ENCODE measurements at regions not wholly inside any gene's neighbourhood (a gene's known extent, or its start where the extent isn't known, plus 50 kb on each side); places are given as distances from the start of the nearest gene placed in this dataset.

DNA sequence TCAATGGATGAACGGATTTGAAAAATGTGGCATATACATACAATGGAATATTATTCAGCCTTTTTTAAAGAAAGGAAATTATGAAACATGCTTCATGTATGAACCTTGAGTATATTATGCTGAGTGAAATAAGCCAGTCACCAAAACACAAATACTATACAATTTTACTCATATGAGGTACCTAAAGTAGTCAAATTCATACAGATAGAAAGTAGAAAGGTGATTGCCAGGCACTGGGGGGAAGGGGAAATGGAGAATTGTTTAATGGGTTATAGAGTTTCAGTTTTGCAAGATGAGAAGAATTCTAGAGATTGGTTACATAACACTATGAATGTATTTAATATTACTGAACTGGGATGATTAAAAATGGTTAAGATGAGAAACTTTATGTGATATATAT, 171.4 kb downstream of the TMTC3 start:
- TF ChIP-seq, protein P1, sequence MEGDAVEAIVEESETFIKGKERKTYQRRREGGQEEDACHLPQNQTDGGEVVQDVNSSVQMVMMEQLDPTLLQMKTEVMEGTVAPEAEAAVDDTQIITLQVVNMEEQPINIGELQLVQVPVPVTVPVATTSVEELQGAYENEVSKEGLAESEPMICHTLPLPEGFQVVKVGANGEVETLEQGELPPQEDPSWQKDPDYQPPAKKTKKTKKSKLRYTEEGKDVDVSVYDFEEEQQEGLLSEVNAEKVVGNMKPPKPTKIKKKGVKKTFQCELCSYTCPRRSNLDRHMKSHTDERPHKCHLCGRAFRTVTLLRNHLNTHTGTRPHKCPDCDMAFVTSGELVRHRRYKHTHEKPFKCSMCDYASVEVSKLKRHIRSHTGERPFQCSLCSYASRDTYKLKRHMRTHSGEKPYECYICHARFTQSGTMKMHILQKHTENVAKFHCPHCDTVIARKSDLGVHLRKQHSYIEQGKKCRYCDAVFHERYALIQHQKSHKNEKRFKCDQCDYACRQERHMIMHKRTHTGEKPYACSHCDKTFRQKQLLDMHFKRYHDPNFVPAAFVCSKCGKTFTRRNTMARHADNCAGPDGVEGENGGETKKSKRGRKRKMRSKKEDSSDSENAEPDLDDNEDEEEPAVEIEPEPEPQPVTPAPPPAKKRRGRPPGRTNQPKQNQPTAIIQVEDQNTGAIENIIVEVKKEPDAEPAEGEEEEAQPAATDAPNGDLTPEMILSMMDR (IDR thresholded peaks at IDR 0.05): no peak
- TF ChIP-seq EZH2 (IDR thresholded peaks at IDR 0.05): no peak
